ENCODE measurements at regions not wholly inside any gene's neighbourhood (a gene's known extent, or its start where the extent isn't known, plus 50 kb on each side); places are given as distances from the start of the nearest gene placed in this dataset.

- Histone ChIP-seq H3K4me3 (ENCODE audit: extremely low read depth in 1 of 4, insufficient read depth in 2 of 4, low read depth in 3 of 4, low read length in 4 of 4) (no peak overlapping the region), H3K79me2 (ENCODE audit: control insufficient read depth in 1 of 2, insufficient read depth in 2 of 2, low read length in 2 of 2) (no peaks in the 10 kb centered on the region), H3K27ac (ENCODE audit: low read depth, low read length) (no peak overlapping the region), H4K5ac (ENCODE audit: insufficient read length, low read depth, low read length) (no peak overlapping the region), H3K9me3 (ENCODE audit: insufficient read depth in 2 of 2, low read depth in 1 of 2, low read length in 1 of 2) (peaks cover 0 to 5% of the 10 kb centered on the region in 2 experiments; a peak in 2 of 4 replicates), H2AFZ (ENCODE audit: low read length) (no peak overlapping the region), H3K18ac (ENCODE audit: extremely low read depth, low read length) (no peak overlapping the region), H3K27me3 (replicated peaks in 1 of 4; ENCODE audit: control insufficient read depth in 3 of 4, extremely low read depth in 1 of 4, insufficient read depth in 3 of 4, low read length in 3 of 4) (no peaks in the 10 kb centered on the region), H3K4me2 (ENCODE audit: insufficient read depth in 1 of 2, low read depth in 2 of 2, low read length in 2 of 2) (no peak overlapping the region), H3K79me1 (ENCODE audit: low read depth, low read length) (no peaks in the 10 kb centered on the region), H4K20me1 (replicated peaks in 1 of 2; ENCODE audit: control insufficient read depth in 1 of 2, insufficient read depth in 2 of 2, low read length in 2 of 2) (no peaks in the 10 kb centered on the region), H3K23ac (ENCODE audit: insufficient read length) (no peak overlapping the region), H2BK120ac (replicated peaks; ENCODE audit: low read depth, low read length) (no peak overlapping the region), H3K56ac (replicated peaks; ENCODE audit: insufficient read length, low read depth, low read length) (no peak overlapping the region), H3K4me1 (replicated peaks in 1 of 4; ENCODE audit: control insufficient read depth in 3 of 4, insufficient read depth in 4 of 4, low read length in 3 of 4) (no peaks in the 10 kb centered on the region), H3K9ac (replicated peaks in 1 of 4; ENCODE audit: extremely low read depth in 1 of 4, low read depth in 3 of 4, low read length in 3 of 4) (no peak overlapping the region), H3K23me2 (ENCODE audit: low read depth, low read length) (no peaks in the 10 kb centered on the region), H2AK5ac (ENCODE audit: low read depth, low read length) (no peak overlapping the region), H2BK20ac (ENCODE audit: low read length) (no peak overlapping the region), H3K4ac (replicated peaks; ENCODE audit: insufficient read length, low read depth, low read length) (no peak overlapping the region), H4K8ac (ENCODE audit: extremely low read depth, insufficient read depth, low read length) (no peak overlapping the region), H3K14ac (ENCODE audit: insufficient read length) (no peak overlapping the region), H2BK15ac (ENCODE audit: low read length) (no peak overlapping the region), H2BK5ac (ENCODE audit: low read depth, low read length) (no peak overlapping the region), H3K36me3 (ENCODE audit: control insufficient read depth in 2 of 4, insufficient read depth in 4 of 4, low read length in 3 of 4) (no peaks in the 10 kb centered on the region), H4K91ac (replicated peaks; ENCODE audit: insufficient read length, low read length) (no peak overlapping the region), H2BK12ac (ENCODE audit: low read depth, low read length) (0 out of 2 replicates have a peak overlapping the region, but pooled peaks have one; percentile 7)
- WGBS, 2 experiments (ENCODE audit: extremely low coverage in 1 of 2, insufficient coverage in 1 of 2, insufficient read length in 1 of 2, insufficient replicate concordance in 2 of 2, low coverage in 1 of 2, low lambda C conversion rate in 2 of 2, missing lambda C conversion rate in 1 of 2): 90% methylated on average over 3 of the region's 3 CpGs; no CpG with 5 or more reads in 1 of the 2 experiments
- CTCF ChIA-PET (ENCODE audit: partially characterized antibody): no interaction called here
- TF ChIP-seq CHD2 (IDR thresholded peaks at IDR 0.05; ENCODE audit: low read length) (no peak), SIRT6 (IDR thresholded peaks at IDR 0.05; ENCODE audit: low read length) (no peak), TAF1 (IDR thresholded peaks at IDR 0.05; ENCODE audit: low read depth, low read length) (no peak), SP1 (IDR thresholded peaks at IDR 0.05; ENCODE audit: low read depth, low read length) (no peak), ASH2L (IDR thresholded peaks at IDR 0.05; ENCODE audit: low read length) (no peak), RFX5 (IDR thresholded peaks at IDR 0.05; ENCODE audit: borderline replicate concordance, low read depth, low read length) (no peak), CBX5 (IDR thresholded peaks at IDR 0.05; ENCODE audit: low read depth, low read length) (no peak), NANOG (IDR thresholded peaks at IDR 0.05; ENCODE audit: insufficient read depth, low read depth, low read length, poor library complexity, severe bottlenecking) (no peak), HDAC6 (IDR thresholded peaks at IDR 0.05; ENCODE audit: low read depth, low read length) (no peak), E2F6 (IDR thresholded peaks at IDR 0.05) (no peak), YY1 (IDR thresholded peaks at IDR 0.05; ENCODE audit: low read depth, low read length) (no peak), KDM4A (IDR thresholded peaks at IDR 0.05; ENCODE audit: low read depth, low read length, severe bottlenecking) (no peak), POLR2AphosphoS5 (IDR thresholded peaks at IDR 0.05; ENCODE audit: low read depth, low read length) (no peak)
- no peak for DNase-seq (ENCODE audit: low read depth in 1 of 2, low spot score in 2 of 2)
- POLR2A ChIA-PET (ENCODE audit: partially characterized antibody): no interaction called here
- no peak for FAIRE-seq
These were observed 958.1 kb upstream of the PRR20A start for GRCh38 chr13:56182598-56182997.

Measured in H1 (cell line).